Jurkat, Clone E6-1 (cell line): ENCODE measurements at regions not wholly inside any gene's neighbourhood (a gene's known extent, or its start where the extent isn't known, plus 50 kb on each side); places are given as distances from the start of the nearest gene placed in this dataset.
"Not testable (repeated sequence)": the region's sequence is repeated elsewhere in the genome, so short reads cannot be mapped to it uniquely, and the experiment has no call there.

Experiments
- DNase-seq: peaks from one replicate; pipeline ENCODE4 v3.0.0-alpha.2; 2011; ENCODE audit warnings: low read depth, low spot score
- H3K4me3 ChIP-seq: 2 replicates; pipeline ENCODE4 v1.5.1; 2011; ENCODE audit warnings: mild to moderate bottlenecking, low read length, control low read depth, moderate library complexity

- DNase-seq: no peak
- H3K4me3 ChIP-seq: no peak overlapping the region
Measured at GRCh38 chrX:137646472-137646871, 80.5 kb downstream of the ZIC3 start.

GRCh38 chrX:137651647-137652046 is 85.7 kb downstream of the ZIC3 start:
- H3K4me3 ChIP-seq: no peak overlapping the region
- DNase-seq: no peak

DNA sequence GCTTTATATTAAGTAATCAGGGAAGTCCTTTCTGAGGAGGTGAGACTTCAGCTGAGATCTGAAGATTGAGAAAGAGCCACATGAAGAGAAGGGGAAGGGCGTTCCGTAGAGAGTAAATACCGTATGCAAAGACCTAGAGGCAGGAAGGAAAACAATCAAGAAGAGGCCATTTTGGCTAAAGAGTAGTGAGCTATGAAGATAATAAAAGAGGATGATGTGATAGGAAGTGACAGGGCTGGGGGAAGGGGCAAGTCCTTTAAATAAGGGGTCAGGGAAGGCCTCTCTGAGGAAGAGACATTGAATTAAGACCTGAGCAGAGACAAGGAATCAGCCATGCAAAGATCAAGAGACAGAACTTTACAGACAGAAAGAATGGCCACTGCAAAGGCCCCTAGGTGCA is 86.2 kb downstream of the ZIC3 start:
- H3K4me3 ChIP-seq: no peak overlapping the region
- DNase-seq: no peak

- H3K4me3 ChIP-seq: no peak overlapping the region
Measured at GRCh38 chrX:137654481-137654880, 88.6 kb downstream of the ZIC3 start.

GRCh38 chrX:137667776-137668175 is 101.8 kb downstream of the ZIC3 start:
- no peak overlapping the region for H3K4me3 ChIP-seq
- DNase-seq: no peak

More at GRCh38 chrX:137654481-137654880, 88.6 kb downstream of the ZIC3 start:
- DNase-seq: no peak

DNA sequence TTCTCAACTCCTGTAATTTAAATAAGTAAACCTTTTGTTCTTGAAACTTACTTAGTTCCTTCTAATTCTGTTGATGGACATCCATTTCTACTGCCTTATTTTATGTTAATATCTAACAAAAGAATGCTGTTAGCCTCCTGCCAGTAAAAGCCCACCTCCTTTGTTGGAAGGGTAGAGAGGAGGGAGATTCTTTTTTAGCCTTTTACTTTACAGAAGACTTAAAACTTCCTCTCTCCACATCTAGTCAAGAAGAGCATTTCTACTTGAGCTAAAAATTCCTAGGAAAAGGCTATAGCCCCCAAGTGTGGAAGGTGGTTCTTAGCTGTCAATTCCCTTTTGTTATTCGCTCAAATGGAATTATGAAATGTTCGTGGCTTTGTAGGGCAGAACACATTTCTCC is 118.7 kb downstream of the ZIC3 start:
- H3K4me3 ChIP-seq: no peak overlapping the region
- DNase-seq: no peak

- no peak overlapping the region for H3K4me3 ChIP-seq
- no peak for DNase-seq
Measured at GRCh38 chrX:137695417-137695816, 129.5 kb downstream of the ZIC3 start.

- no peak overlapping the region for H3K4me3 ChIP-seq
Measured at GRCh38 chrX:137707348-137707747, 141.4 kb downstream of the ZIC3 start.

GRCh38 chrX:137742846-137743245 is 176.9 kb downstream of the ZIC3 start:
- H3K4me3 ChIP-seq: no peak overlapping the region
- no peak for DNase-seq

More at GRCh38 chrX:137707348-137707747, 141.4 kb downstream of the ZIC3 start:
- DNase-seq: no peak

- DNase-seq: no peak
Measured at GRCh38 chrX:137743414-137743813, 177.5 kb downstream of the ZIC3 start.

DNA sequence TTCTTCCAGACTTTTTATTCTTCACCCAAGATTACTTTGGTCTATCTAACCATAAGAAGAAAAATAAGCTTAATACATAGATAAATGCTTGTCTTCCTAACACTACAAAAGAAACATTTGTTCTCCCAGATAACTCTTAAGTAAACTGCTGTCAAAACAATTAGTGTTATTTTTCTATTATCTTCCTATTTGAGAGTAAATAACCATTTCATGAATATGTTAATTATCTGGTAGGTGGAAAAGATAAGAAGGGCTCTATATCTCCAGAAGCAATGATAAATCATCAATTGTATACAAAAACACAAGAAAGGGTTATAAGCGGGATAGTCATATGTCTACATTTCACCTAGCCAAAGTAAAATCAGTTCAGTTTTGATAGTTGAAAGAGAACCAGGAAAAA is 180.4 kb downstream of the ZIC3 start:
- DNase-seq: no peak
- no peak overlapping the region for H3K4me3 ChIP-seq

More at GRCh38 chrX:137743414-137743813, 177.5 kb downstream of the ZIC3 start:
- H3K4me3 ChIP-seq: no peak overlapping the region

DNA sequence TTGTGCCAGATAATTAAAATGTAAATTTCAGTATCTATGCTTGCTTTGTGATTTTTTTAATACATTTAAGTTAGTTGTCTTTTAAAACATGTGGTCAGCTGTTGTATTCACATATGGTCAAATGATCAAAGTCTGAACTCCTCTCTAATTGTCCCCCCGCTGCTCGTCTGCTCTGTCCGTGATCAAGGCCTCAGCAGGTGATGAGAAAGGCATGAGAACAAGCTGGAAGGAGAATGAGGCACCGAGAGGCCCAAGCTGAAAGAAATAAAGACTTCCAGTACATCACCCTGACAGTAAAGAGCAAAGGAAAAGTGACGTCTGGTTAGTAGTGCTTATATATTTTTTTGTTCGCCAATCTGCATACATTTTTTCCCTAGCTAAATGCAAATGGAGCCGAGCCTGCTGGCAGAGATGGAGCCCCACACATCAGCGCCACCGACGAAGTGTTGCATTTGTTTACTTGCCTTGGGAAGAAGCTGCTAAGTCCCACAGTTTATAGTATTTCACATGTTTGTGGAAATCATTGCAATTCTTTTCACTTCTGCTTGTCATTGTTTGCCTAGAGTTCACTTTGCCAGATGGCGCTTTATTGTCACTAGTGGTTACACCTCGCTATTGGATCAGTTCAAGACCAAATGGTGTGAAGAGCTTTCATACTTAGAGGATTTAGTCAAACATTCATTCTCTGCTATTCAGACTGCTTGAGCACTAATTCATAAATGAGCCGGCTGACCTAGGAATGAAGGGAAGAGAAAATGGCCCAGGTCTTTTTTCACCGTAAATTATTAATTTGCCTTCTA is 181.5 kb downstream of the ZIC3 start:
- DNase-seq: no peak
- no peak overlapping the region for H3K4me3 ChIP-seq

GRCh38 chrX:137748827-137749226 is 182.9 kb downstream of the ZIC3 start:
- H3K4me3 ChIP-seq: no peak overlapping the region
- DNase-seq: no peak

- H3K4me3 ChIP-seq: no peak overlapping the region
- no peak for DNase-seq
Measured at GRCh38 chrX:137749246-137749645, 183.3 kb downstream of the ZIC3 start.

DNA sequence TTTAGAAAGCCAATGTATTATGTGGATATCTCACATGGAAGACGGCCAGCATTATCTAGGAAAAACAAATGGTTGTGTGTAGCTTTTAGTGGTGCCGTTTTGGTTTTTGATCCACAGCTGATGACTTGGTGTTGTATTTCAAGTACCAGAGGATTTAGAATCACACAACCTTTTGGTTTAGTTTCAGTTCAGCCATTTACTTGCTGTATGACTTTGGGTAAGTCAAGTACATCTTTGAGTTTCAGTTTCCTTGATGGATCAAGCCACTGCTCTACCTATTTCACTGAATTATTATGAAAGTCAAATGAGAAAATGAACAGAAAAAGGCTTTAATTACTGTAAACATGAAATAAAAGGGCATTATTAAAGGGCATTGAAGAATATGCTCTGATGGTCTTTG is 205.6 kb downstream of the ZIC3 start:
- no peak overlapping the region for H3K4me3 ChIP-seq
- no peak for DNase-seq

GRCh38 chrX:137792214-137792613 is 226.3 kb downstream of the ZIC3 start:
- no peak overlapping the region for H3K4me3 ChIP-seq
- no peak for DNase-seq

GRCh38 chrX:137797926-137798325 is 232.0 kb downstream of the ZIC3 start:
- not testable (repeated sequence) for DNase-seq, H3K4me3 ChIP-seq

GRCh38 chrX:137823257-137823656 is 257.3 kb downstream of the ZIC3 start:
- DNase-seq: no peak
- no peak overlapping the region for H3K4me3 ChIP-seq

GRCh38 chrX:137847376-137847775 is 281.4 kb downstream of the ZIC3 start:
- H3K4me3 ChIP-seq: no peak overlapping the region
- no peak for DNase-seq

- no peak for DNase-seq
- H3K4me3 ChIP-seq: no peak overlapping the region
Measured at GRCh38 chrX:137848266-137848905, 282.5 kb downstream of the ZIC3 start.

- no peak overlapping the region for H3K4me3 ChIP-seq
- no peak for DNase-seq
Measured at GRCh38 chrX:137852502-137852901, 286.6 kb downstream of the ZIC3 start.
